HG02973 (cell line): ENCODE measurements at regions not wholly inside any gene's neighbourhood (a gene's known extent, or its start where the extent isn't known, plus 50 kb on each side); places are given as distances from the start of the nearest gene placed in this dataset.

ENCODE experiments used
- ATAC-seq: cut with Tn5 transposase; IDR thresholded peaks from one replicate; pipeline ENCODE4 v1.9.1; 2021; ENCODE audit warnings: moderate library complexity; ENCODE audit not compliant: unreplicated experiment

- ATAC-seq = no peak
Measured at GRCh38 chr3:106018102-106018501, 149.3 kb upstream of the CBLB start.

GRCh38 chr3:106018929-106019550, 150.2 kb upstream of the CBLB start:
- no peak for ATAC-seq

- ATAC-seq = no peak
Measured at GRCh38 chr3:106022913-106023312, 154.1 kb upstream of the CBLB start.

GRCh38 chr3:106025151-106025722, 156.4 kb upstream of the CBLB start:
- ATAC-seq = no peak

GRCh38 chr3:106029954-106030626, 161.3 kb upstream of the CBLB start:
- no peak for ATAC-seq

- no peak for ATAC-seq
Measured at GRCh38 chr3:106030627-106030963, 161.8 kb upstream of the CBLB start.

GRCh38 chr3:106032479-106032878, 163.7 kb upstream of the CBLB start:
- no peak for ATAC-seq

- no peak for ATAC-seq
Measured at GRCh38 chr3:106033654-106034053, 164.8 kb upstream of the CBLB start.

GRCh38 chr3:106034313-106034712, 165.5 kb upstream of the CBLB start:
- no peak for ATAC-seq

- no peak for ATAC-seq
Measured at GRCh38 chr3:106035619-106036018, 166.8 kb upstream of the CBLB start.

GRCh38 chr3:106036696-106037095, 167.9 kb upstream of the CBLB start:
- no peak for ATAC-seq

- no peak for ATAC-seq
Measured at GRCh38 chr3:106047221-106047620, 178.4 kb upstream of the CBLB start.

GRCh38 chr3:106048946-106049481, 180.2 kb upstream of the CBLB start:
- ATAC-seq = no peak

GRCh38 chr3:106049821-106050220, 181.0 kb upstream of the CBLB start:
- ATAC-seq = no peak

- ATAC-seq = no peak
Measured at GRCh38 chr3:106056931-106057330, 188.1 kb upstream of the CBLB start.

GRCh38 chr3:106058475-106058874, 189.7 kb upstream of the CBLB start:
- no peak for ATAC-seq

GRCh38 chr3:106059953-106060517, 191.2 kb upstream of the CBLB start:
- ATAC-seq = no peak

GRCh38 chr3:106063909-106064308, 195.1 kb upstream of the CBLB start:
- no peak for ATAC-seq

GRCh38 chr3:106065831-106066230, 197.0 kb upstream of the CBLB start:
- no peak for ATAC-seq

GRCh38 chr3:106067711-106068110, 198.9 kb upstream of the CBLB start:
- ATAC-seq = peak; percentile 57

GRCh38 chr3:106068381-106068780, 199.6 kb upstream of the CBLB start:
- no peak for ATAC-seq

- ATAC-seq = peak; percentile 91
Measured at GRCh38 chr3:106068795-106069194, 200.0 kb upstream of the CBLB start.
